Trophoblast cell (in vitro differentiated cells and primary cell): ENCODE measurements at regions not wholly inside any gene's neighbourhood (a gene's known extent, or its start where the extent isn't known, plus 50 kb on each side); places are given as distances from the start of the nearest gene placed in this dataset.

Source experiments
- DNase-seq, 2 donors: peaks; one replicate each; pipeline ENCODE4 v3.0.0-alpha.2; 2016
- H2AFZ ChIP-seq: 2 replicates; pipeline ENCODE4 v1.6.1; 2013; ENCODE audit warnings: low read length, moderate library complexity, mild to moderate bottlenecking; ENCODE audit not compliant: insufficient read depth, poor library complexity
- H2AK5ac ChIP-seq: 2 replicates; pipeline ENCODE4 v1.6.1; 2013; ENCODE audit warnings: mild to moderate bottlenecking, low read length
- H2BK120ac ChIP-seq: 2 replicates; pipeline ENCODE4 v1.6.1; 2013; ENCODE audit warnings: low read length, mild to moderate bottlenecking, moderate library complexity; ENCODE audit not compliant: insufficient read depth, poor library complexity
- H2BK12ac ChIP-seq: 2 replicates; pipeline ENCODE4 v1.6.1; 2013; ENCODE audit warnings: mild to moderate bottlenecking, low read length, moderate library complexity
- H2BK5ac ChIP-seq: 2 replicates; pipeline ENCODE4 v1.6.1; 2013; ENCODE audit warnings: low read length, low read depth, moderate library complexity, mild to moderate bottlenecking; ENCODE audit not compliant: poor library complexity
- H3K14ac ChIP-seq: 2 replicates; pipeline ENCODE4 v1.6.1; 2013; ENCODE audit warnings: mild to moderate bottlenecking, low read length
- H3K18ac ChIP-seq: 2 replicates; pipeline ENCODE4 v1.6.1; 2013; ENCODE audit warnings: mild to moderate bottlenecking, low read length
- H3K23ac ChIP-seq: 2 replicates; pipeline ENCODE4 v1.6.1; 2013; ENCODE audit warnings: low read length
- H3K27ac ChIP-seq: 2 replicates; pipeline ENCODE4 v1.5.1; 2013; ENCODE audit warnings: low read depth, mild to moderate bottlenecking, inconsistent platforms, low read length, moderate library complexity
- H3K27me3 ChIP-seq: 2 replicates; pipeline ENCODE4 v1.6.1; 2013; ENCODE audit warnings: inconsistent platforms, mild to moderate bottlenecking, low read length, moderate library complexity; ENCODE audit not compliant: insufficient read depth
- H3K36me3 ChIP-seq, 2 experiments: 1 replicate in 1 of 2; 2 replicates in 1 of 2; pipeline ENCODE4 v1.6.1; 2013; ENCODE audit warnings: low read length in 2 of 2, mild to moderate bottlenecking in 2 of 2, moderate library complexity in 1 of 2; ENCODE audit not compliant: insufficient read depth in 2 of 2, control insufficient read depth in 1 of 2
- H3K4ac ChIP-seq: 2 replicates; pipeline ENCODE4 v1.6.1; 2013; ENCODE audit warnings: low read depth, mild to moderate bottlenecking, low read length, moderate library complexity
- H3K4me1 ChIP-seq, 2 experiments: 1 replicate in 1 of 2; 2 replicates in 1 of 2; pipeline ENCODE4 v1.6.1; 2013; ENCODE audit warnings: low read length in 2 of 2, mild to moderate bottlenecking in 2 of 2, moderate library complexity in 1 of 2; ENCODE audit not compliant: insufficient read depth in 2 of 2, control insufficient read depth in 1 of 2
- H3K4me2 ChIP-seq: 2 replicates; pipeline ENCODE4 v1.6.1; 2013; ENCODE audit warnings: inconsistent platforms, mild to moderate bottlenecking, low read length, moderate library complexity
- H3K4me3 ChIP-seq: 2 replicates; pipeline ENCODE4 v1.5.1; 2013; ENCODE audit warnings: mild to moderate bottlenecking, low read depth, low read length, inconsistent platforms
- H3K79me1 ChIP-seq: one replicate; pipeline ENCODE4 v1.6.1; 2013; ENCODE audit warnings: low read length
- H3K79me2 ChIP-seq: 2 replicates; pipeline ENCODE4 v1.6.1; 2013; ENCODE audit warnings: low read length, mild to moderate bottlenecking; ENCODE audit not compliant: control insufficient read depth, insufficient read depth, poor library complexity
- H3K9ac ChIP-seq: 2 replicates; pipeline ENCODE4 v1.6.1; 2013; ENCODE audit warnings: mild to moderate bottlenecking, low read length
- H3K9me3 ChIP-seq: 2 replicates; pipeline ENCODE4 v1.6.1; 2013; ENCODE audit warnings: low read depth, mild to moderate bottlenecking, control low read depth, inconsistent platforms, low read length; ENCODE audit not compliant: insufficient read depth
- H4K12ac ChIP-seq: 2 replicates; pipeline ENCODE4 v1.6.1; 2013; ENCODE audit warnings: low read depth, mild to moderate bottlenecking, low read length, moderate library complexity
- H4K8ac ChIP-seq: 2 replicates; pipeline ENCODE4 v1.6.1; 2013; ENCODE audit warnings: low read depth, mild to moderate bottlenecking, low read length, moderate library complexity
- H4K91ac ChIP-seq: one replicate; pipeline ENCODE4 v1.6.1; 2013; ENCODE audit warnings: low read depth, mild to moderate bottlenecking, low read length, moderate library complexity
- WGBS: extraction: QIAGEN DNeasy Blood & Tissue Kit; methylation state at CpG from one replicate; pipeline ENCODE4 v1.1.7; 2013; ENCODE audit warnings: missing lambda C conversion rate; ENCODE audit not compliant: insufficient read length, insufficient coverage; ENCODE audit errors: extremely low coverage; 5-methylcytosine and 5-hydroxymethylcytosine counted together

GRCh38 chr17:77744066-77744988 is 214.2 kb upstream of the TNRC6C start:
- no peaks in the 10 kb centered on the region for H3K4me1 ChIP-seq
- no peak overlapping the region for H3K4me2 ChIP-seq
- H2AK5ac ChIP-seq = no peak overlapping the region
- no peaks in the 10 kb centered on the region for H3K79me2 ChIP-seq
- peaks cover 4% of the 10 kb centered on the region for H3K9me3 ChIP-seq
- H3K14ac ChIP-seq = no peak overlapping the region
- H3K9ac ChIP-seq = no peak overlapping the region
- no peak overlapping the region for H2BK12ac ChIP-seq
- no peak overlapping the region for H3K23ac ChIP-seq
- no peak overlapping the region for H4K91ac ChIP-seq
- H3K27ac ChIP-seq = no peak overlapping the region
- H3K27me3 ChIP-seq = no peaks in the 10 kb centered on the region
- H3K4me3 ChIP-seq = no peak overlapping the region
- no peak overlapping the region for H2AFZ ChIP-seq
- no peak overlapping the region for H3K4ac ChIP-seq
- H4K12ac ChIP-seq = no peak overlapping the region
- H3K18ac ChIP-seq = no peak overlapping the region
- no peaks in the 10 kb centered on the region for H3K36me3 ChIP-seq
- no peak overlapping the region for H2BK120ac ChIP-seq
- H3K79me1 ChIP-seq = no peaks in the 10 kb centered on the region
- no CpG with 5 or more reads among the region's 21 CpGs for WGBS
- no peak overlapping the region for H2BK5ac ChIP-seq
- H4K8ac ChIP-seq = no peak overlapping the region
- DNase-seq = no peak

GRCh38 chr17:77745702-77746101 is 212.8 kb upstream of the TNRC6C start:
- no peak overlapping the region for H4K12ac ChIP-seq
- no CpG with 5 or more reads among the region's 2 CpGs for WGBS
- no peaks in the 10 kb centered on the region for H3K27me3 ChIP-seq

DNA sequence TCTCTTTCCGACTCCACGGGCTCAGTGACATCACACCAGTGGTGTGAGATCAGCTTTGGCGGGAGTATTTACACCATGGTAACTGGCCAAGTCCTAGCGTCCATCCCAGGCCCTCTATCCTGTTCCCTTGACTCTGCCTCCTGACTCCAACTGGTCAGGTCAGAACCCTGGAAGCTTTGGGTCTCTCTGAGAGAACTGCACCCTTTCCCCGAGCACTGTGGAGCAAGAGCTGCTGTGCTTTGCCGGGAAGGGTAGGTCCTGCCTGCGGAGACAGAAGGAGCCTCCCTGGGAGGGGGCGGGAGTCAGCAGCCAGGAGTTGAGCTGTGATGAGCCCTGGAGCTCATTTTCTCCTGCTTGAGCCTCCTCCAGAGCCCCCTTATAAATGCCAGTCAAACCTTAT is 212.1 kb upstream of the TNRC6C start:
- Histone ChIP-seq H3K4me3 (no peak overlapping the region), H2BK120ac (no peak overlapping the region), H4K8ac (no peak overlapping the region), H3K14ac (no peak overlapping the region), H3K27ac (no peak overlapping the region), H2BK5ac (no peak overlapping the region), H3K9ac (no peak overlapping the region), H3K23ac (no peak overlapping the region), H3K27me3 (no peaks in the 10 kb centered on the region), H3K79me1 (no peaks in the 10 kb centered on the region), H2AK5ac (no peak overlapping the region), H2AFZ (no peak overlapping the region), H4K12ac (no peak overlapping the region), H3K4me2 (no peak overlapping the region), H3K79me2 (no peaks in the 10 kb centered on the region), H3K4me1 (no peaks in the 10 kb centered on the region), H2BK12ac (no peak overlapping the region), H3K36me3 (no peaks in the 10 kb centered on the region), H3K9me3 (peaks cover 4% of the 10 kb centered on the region), H3K4ac (no peak overlapping the region), H3K18ac (no peak overlapping the region), H4K91ac (no peak overlapping the region)
- no peak for DNase-seq
- WGBS = no CpG with 5 or more reads among the region's 8 CpGs

More at GRCh38 chr17:77745702-77746101, 212.8 kb upstream of the TNRC6C start:
- Histone ChIP-seq H3K4me1 (no peaks in the 10 kb centered on the region), H3K79me2 (no peaks in the 10 kb centered on the region), H3K14ac (no peak overlapping the region), H3K18ac (no peak overlapping the region), H3K9ac (no peak overlapping the region), H2BK5ac (no peak overlapping the region), H3K9me3 (peaks cover 4% of the 10 kb centered on the region), H4K8ac (no peak overlapping the region), H2BK120ac (no peak overlapping the region), H3K4me2 (no peak overlapping the region), H4K91ac (no peak overlapping the region), H3K23ac (no peak overlapping the region), H2BK12ac (no peak overlapping the region), H3K36me3 (no peaks in the 10 kb centered on the region), H3K4ac (no peak overlapping the region), H2AK5ac (no peak overlapping the region), H3K27ac (no peak overlapping the region), H3K4me3 (no peak overlapping the region), H3K79me1 (no peaks in the 10 kb centered on the region), H2AFZ (no peak overlapping the region)
- no peak for DNase-seq

- Histone ChIP-seq H3K79me1 (no peaks in the 10 kb centered on the region), H3K36me3 (no peaks in the 10 kb centered on the region), H3K79me2 (no peaks in the 10 kb centered on the region), H3K23ac (no peak overlapping the region), H2BK120ac (no peak overlapping the region), H3K18ac (no peak overlapping the region), H3K4me3 (no peak overlapping the region), H3K4me2 (no peak overlapping the region), H3K27me3 (no peaks in the 10 kb centered on the region), H3K27ac (no peak overlapping the region), H3K14ac (no peak overlapping the region), H3K4ac (no peak overlapping the region), H2AFZ (no peak overlapping the region), H4K8ac (no peak overlapping the region), H2AK5ac (no peak overlapping the region), H4K91ac (no peak overlapping the region), H3K4me1 (no peaks in the 10 kb centered on the region), H2BK12ac (no peak overlapping the region), H4K12ac (no peak overlapping the region), H2BK5ac (no peak overlapping the region), H3K9me3 (peaks cover 2% of the 10 kb centered on the region), H3K9ac (no peak overlapping the region)
- DNase-seq = no peak
- WGBS = no CpG with 5 or more reads among the region's 8 CpGs
Measured at GRCh38 chr17:77746896-77747554, 211.5 kb upstream of the TNRC6C start.
